HG03095 (cell line): ENCODE measurements at regions not wholly inside any gene's neighbourhood (a gene's known extent, or its start where the extent isn't known, plus 50 kb on each side); places are given as distances from the start of the nearest gene placed in this dataset.
"Not testable (repeated sequence)": the region's sequence is repeated elsewhere in the genome, so short reads cannot be mapped to it uniquely, and the experiment has no call there.

ENCODE experiments used
- ATAC-seq: cut with Tn5 transposase; IDR thresholded peaks from one replicate; pipeline ENCODE4 v1.9.1; 2021; ENCODE audit warnings: moderate library complexity; ENCODE audit not compliant: unreplicated experiment

DNA sequence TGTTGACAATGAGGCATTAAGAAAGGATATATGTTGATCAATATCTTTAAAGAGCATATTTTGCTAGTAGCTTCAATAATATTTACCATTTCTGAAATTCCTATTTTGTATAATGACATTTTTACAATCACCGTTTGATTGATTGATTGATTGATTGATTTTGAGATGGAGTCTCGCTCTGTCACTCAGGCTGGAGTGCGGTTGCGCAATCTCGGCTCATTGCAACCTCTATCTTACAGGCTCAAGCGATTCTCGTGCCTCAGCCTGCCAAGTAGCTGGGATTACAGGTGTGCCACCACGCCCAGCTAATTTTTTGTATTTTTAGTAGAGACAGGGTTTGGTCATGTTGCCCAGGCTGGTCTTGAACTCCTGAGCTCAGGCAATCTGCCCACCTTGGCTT is 150.9 kb upstream of the TEX13D start:
- ATAC-seq: not testable (repeated sequence)

DNA sequence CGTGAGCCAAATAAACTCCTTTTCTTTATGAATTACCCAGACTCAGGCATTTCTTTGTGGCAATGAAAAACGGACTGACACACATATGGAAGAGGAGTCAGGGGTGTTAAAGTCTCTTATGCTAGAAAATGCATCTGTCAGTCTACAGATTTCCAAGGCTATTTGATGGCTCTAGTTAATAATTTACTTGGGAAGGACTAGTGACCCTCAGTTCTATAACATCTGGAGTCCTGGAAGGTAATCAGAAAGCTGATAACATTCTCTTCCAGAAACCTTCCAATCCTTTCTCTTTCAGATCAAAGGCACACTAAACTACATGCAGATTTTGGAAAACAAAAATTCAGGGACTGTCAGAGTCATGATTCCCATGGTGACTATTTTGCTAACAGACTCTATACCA is 142.0 kb upstream of the TEX13D start:
- no peak for ATAC-seq

DNA sequence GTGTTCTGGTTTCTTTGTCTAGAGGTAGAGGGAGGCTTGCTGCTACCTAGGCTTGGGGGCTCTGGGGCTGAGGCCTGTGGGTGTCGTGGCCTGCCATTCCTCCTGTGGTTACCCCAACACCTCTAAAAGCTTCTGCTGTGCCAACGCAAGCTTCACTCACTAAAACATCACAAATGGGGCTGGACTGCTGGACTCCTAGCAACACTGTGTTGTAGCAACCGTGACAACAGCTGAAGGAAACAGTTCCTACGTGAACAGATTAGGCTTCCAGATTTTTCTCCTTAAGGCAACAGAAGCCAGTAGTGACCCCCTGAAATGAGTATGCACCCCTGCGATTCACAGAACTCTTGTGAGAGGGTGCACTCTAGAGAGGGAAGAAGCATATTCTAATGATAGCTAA is 138.3 kb upstream of the TEX13D start:
- ATAC-seq: no peak

DNA sequence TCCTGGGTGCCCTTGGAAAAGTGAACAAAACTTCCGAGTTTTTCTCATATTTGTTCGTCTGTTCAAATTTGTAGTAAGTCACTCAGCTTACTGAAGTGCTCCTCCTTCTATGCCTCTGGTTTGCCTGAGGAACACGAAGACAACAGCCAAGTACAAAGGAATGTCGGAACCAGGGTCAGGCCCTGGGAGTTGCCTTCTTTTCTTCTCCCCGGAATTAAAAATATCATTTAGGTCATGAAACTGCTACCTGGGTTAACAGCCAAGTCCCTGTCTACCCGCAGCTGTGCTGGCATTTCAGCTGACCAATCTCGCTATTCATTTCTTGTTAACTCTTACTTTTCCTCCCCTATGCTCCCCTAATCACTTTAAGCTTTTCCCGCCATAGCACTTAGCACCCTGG is 137.6 kb upstream of the TEX13D start:
- no peak for ATAC-seq

DNA sequence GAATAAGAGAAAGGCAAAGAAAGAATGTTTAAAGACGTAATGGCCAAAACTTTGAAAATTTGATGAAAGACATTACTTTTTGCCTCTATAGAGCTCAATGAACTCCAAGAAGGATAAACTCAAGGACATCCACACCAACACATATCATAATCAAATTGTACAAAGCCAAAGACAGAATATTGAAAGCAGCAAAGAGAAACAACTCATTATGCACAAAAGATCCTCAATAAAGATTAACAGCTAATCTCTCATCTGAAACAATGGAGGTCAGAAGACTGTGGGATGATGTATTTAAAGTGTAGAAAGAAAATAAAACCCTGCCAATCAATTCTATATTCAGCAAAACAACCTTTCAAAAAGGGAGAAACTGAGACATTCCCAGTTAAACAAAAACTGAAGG is 129.1 kb upstream of the TEX13D start:
- ATAC-seq: no peak

DNA sequence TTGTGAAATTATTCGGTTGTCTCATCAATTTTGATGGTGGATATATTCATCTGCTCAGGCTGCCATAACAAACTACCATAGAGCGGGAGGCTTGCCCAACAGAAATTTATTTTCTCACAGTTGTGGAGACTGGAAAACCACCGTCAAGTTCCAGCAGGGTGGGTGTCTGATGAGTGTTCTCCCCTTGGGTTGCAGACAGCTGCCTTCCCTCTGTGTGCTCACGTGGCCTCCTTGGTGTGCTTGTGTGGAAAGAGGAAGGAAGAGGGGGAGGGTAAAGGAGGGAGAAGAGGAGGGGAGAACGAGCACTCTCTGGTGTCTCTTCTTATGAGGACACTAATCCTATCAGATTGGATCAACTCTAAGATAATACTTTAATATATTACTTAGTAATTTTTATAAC is 123.8 kb upstream of the TEX13D start:
- no peak for ATAC-seq

DNA sequence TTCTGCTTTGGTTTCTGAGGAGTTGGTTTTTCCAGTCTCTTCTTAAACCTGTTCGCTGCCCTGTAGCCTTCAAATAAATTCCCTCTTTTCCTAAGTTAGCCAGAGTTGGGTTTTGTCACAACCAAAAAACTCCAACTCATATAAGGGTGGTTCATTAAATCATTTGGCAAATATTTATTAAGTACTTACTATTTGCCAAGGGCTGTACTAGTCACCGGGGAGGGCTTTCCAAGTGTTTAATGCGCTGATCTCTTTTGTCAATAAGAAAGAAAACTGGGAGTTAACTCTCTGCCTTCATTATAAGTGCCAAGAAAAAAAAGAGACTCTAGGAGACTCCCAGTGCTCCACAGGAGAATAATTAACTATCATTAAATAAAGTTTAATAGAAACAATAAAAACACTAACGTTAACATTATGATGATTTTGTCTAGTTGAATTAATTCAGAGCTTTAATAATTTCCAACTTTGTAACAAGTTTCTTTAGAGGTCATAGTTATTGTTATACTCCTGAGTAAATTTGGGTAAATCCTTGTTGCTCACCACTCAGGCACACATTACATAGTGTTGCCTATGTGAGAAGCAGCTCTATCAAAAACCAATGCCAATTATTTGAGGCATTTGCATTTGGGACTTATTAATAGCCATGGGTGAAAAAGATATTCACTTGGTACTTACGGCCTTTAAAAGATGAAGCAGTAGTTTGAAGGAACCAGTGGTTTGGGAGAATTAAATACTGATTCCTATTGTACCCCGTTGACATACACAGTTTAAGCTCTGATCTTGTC is 122.5 kb upstream of the TEX13D start:
- no peak for ATAC-seq

DNA sequence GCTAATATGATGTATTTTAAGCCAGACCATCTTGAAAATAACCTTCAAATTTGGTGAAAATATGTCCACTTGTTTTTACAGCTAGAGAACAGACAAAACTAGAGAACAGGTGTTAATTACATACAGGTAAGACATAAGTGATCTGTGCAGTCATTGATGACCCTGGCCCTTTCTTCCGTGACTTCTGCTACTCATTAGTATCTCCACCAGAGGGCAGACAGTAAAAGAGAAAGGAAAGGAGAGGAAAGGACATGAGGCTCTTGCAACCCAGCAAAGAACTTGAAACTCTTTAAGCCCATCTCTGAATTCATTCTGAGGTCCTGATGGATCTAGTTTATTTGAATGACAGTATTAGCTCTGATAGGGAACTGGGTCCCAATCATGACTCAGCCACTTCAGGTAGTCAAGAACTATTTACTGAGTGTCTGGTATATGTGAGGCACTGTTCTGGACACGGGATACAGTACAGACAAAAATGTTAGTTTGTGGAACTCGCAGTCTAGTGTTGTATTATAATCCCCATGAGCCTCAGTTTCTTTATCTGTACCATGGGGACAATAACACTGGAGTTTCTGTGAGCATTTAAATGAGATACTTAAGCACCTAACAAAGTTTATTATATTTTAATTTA is 121.0 kb upstream of the TEX13D start:
- ATAC-seq: peak; percentile 81

DNA sequence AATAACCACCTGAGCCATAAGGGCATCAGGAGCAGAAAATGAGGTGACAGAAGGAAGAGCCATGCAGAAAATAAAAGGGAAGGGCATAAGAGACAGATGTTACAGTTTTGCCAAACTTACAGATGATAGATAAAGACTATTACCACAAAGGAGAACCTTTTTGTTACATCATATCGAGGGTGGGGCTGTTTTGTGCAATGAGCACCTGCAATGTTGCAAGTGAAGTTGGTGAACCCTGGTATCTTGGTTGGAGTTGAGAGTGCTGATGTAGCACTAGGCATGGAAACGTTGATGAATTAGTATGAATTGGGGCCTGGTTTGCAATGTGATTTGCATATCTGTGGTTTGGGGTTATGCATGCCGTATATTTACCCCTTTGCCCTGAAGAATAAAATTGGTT is 119.8 kb upstream of the TEX13D start:
- ATAC-seq: no peak

DNA sequence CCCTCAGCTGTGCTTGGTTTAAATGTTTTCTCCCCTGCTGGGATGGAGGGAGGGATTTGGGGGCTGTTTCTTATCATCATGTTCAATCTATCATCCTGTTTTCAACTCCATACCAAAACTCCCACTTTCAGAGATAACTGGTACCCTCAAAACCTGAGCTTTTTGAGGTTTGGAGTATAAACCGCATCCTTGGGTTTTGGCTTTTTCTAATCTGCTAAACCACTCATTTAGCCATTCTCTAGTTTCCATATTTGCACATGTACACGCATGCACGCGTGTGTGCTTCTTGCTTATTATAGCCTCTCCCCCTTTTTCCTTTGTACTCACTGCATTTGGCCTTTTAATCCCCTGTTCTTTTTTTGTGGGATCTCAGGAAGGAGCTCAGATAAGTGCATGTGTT is 116.7 kb upstream of the TEX13D start:
- ATAC-seq: no peak

DNA sequence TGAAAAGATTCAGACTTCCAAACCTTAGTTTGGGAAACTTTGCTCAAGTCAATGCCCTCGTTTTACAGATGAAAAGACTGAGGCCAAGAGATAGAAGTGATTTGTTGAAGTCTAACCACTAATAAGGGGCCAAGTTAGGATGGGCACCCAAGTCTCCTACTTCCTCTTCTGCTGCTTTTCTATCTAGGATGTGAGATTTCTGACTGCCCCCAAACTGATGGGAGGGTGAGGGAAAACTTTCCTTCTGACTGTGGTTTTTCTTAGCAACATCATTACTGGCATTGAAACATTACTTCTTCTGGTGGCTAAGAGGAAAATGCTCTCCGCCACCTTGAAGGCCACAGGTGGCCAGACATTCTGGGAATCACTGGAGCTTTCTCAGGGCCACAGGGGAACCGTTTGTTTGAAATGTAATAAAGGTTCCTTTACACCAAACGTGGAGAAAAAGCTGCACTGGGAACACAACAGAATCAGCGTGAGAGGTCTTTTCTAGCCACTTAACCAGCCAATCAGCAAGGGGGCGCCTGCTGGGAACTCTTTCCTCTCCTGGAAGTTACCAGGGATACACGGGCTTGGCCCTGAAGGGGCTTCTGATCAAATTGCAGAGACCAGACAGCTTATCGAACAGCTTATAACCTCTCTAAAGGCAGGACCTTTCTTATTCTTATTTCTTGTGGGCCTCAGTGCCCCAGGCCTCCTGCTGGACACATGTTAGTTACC is 115.9 kb upstream of the TEX13D start:
- no peak for ATAC-seq

DNA sequence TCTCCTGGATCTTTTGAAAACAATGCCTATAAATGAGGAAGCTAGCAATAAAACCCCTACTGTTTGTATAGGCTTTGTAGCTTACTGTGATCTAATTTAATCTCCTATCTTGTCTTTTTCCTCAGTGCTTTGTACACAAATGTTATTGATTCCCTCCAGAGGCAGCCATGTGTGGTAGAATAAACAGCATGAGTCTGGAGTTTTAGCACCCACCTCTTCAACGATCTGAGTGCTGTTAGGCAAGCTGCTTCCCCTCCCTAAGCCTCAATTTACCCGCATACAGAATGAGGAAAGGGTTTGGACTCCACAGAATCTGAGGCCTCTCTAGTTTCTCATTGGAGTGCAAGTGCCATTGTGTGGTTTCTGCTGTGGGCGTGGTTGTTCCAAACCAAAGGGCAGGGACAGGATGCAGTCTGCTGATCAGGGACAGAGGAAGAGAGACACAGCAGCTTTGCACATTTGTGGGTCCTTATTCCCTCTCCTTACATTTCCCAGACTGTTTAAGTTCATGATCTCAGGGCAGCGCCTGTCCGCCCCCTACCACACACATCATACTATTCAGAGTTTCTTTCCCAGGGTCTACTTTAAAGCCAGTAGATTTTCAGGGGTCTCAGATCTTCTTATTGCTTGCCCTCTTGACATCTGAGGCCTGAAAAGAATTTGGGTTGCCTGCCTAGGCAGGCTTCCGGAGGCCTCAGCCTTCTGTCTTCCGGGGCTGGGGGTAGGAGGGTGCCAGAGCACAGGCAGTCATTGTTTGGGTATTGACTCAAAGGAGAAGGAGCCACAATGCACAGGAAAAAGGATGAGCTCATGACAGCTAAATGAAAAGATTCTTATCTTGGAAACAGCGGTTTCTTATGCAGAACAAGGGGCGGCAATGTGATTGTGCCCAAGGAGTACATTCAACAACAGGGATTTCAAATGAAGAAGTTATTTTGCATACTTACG is 114.9 kb upstream of the TEX13D start:
- peak; percentile 80 for ATAC-seq

DNA sequence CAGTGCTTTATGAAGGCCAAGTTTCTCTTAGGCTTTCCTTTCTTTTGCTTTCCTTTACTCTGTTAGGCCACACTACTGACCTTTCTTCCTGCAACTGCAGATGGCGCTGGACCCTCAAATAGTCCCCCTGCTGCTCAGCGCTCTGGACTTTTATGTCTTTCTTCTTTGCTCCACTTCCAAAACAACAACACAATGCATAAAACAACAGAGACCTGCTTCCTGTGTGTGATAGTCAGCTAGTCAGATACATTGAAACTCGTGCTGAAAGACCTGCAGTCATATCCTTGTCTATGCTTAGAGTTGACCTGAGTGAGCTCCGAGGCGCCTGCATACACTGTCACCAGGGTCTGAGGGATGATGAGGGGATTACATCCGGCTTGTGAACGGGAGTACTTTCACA is 108.9 kb upstream of the TEX13D start:
- no peak for ATAC-seq

DNA sequence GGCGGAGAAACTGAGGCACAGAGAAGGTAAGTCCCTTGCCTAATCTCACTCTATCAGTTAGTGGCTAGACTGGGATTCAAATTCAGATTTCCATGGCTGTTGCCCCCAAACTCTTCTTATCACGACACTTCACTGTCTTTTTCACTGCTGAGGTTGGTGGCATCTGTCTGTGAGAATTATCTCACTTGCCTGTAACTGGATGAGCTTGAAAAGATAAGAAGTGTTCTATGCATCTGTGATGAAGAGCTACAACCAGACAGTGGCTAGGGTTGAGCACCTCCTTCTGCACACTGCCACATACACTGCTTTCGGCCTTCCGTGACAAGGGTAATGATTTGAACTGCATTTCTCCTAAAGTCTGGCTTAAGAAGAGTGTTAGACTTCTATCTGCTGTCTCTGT is 107.9 kb upstream of the TEX13D start:
- no peak for ATAC-seq

DNA sequence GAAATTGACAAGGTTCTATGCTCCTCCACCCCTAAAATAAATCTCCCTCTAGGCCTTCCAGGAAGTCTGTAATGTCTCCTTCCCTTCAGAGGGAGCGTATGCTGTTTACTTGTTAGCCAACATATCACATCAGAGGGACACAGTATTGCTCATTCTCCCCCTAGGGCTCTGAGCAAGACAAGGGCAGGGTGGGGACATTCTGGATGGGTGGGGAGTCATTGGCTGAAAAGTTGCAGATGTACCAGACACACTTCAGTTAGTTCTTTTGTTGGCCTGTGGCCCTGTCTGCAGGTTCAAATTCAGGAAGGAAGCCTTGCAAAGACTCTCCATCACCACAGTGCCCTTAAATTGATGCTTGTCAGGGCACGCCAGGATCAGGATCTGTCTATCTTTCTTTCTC is 106.3 kb upstream of the TEX13D start:
- ATAC-seq: no peak

DNA sequence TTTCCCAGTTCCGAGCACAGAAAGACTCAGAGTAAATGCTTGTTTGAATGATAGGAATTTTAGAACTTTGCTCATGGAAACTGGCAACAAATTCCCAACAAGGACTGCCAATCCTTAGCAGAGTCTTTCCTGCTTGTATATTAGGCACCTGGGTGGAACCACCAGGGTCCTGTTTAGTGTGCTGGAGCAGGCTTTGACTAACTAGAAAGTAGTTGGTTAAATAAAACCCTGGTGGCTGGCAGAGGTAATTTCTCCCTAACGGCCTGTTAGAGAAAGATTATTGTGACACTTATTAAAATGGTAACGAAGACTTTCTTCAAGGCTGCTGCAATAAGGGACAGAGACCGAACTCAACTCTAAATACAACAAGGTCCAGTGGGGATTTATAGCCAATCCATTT is 103.6 kb upstream of the TEX13D start:
- no peak for ATAC-seq

DNA sequence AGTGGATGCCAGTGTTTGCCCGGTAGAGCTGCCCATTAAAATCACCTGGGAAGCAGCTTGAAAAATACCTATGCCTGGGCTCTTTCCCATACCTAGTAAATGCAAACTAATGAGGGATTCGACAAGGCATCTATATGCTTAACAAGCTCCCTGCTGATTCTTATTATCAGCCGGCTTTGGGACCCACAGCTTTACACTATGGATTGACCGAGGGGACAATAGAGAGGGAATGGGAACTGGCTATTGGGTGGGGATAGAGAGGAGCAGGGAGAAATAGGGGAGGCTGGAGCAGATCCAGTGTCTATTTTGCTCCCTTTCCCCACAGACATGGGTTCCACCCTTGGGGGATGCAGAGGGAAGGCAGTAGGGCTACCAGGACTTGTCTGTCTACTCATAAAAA is 103.1 kb upstream of the TEX13D start:
- ATAC-seq: no peak

DNA sequence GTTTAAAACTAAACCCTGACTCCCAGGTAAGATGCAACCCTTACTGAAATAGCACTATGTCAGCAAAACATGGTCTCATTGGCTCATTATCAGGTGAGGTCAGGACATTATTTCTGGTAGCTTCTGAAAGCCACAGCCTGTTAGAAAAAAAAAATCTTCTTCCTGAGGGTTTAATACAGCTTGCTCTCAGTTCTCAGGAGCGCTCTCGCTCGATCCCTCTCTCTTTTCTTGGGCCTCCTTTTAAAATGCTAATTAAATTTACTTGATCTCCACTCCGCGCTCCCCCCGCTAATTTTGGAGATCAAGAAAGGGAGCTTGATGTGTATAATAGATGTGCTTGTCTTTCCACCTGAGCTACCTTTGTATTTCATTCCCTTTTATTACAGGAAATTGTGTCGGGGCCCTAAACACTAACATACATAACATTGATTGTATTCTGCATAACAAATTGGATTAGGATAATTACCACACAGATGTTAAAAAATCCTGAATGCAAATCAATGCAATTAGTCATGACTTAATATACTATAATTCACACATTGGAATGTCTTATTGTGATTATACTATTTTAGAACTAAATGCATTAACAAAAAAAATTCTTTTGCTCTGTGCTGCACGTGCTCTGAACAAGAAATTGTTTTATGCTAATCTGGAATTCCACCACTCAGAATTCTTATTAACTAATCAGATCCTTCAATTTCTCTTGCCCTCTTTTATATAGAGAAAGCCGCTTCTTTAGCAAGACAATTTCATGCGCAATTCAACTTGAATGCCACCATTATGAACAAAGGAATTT is 101.6 kb upstream of the TEX13D start:
- no peak for ATAC-seq

DNA sequence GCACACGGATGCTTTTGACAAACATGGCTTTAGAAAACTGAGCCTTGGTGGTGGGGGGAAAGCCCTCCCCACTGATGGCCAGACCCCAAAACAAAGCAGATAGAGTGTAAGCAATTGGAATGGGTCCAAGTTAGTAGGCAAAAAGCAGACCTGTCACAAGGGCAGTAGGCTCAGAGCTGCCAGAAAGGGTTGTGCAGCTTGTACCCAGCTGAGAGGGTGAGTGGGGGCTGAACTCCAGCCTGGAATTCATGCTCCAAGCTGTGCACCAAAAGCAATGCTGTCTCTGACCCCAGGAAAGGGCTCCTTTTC is 101.1 kb upstream of the TEX13D start:
- no peak for ATAC-seq

DNA sequence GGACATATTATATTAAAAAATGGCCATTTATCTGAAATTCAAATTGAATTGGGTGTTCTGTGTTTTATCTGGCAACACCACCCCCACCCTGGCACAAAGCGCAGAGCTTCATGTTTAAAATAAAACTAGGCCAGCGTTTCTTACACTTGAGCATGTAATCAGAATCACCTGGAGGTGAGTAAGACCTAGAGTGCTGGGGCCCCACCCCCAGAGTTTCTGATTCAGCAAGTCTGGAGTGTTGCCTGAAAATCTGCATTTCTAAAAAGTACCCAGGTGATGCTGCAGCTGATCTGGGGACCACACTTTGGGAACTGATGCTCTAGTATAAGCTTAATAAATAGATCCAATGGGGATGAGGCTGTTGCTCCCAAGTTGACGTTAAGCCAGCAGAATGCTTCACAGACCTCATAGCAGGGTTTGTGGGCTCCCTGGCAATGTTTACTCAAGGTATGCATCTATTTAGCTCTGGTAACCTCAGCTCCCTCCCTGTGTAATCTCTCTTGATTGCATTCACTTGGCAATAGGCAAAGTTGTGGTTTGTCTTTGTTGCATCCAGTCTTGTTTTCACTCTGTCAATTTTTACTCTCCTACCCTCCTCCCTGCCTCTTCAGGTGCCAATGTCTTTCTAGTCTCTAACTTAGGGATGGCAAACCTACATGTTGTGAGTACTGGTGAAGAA is 99.8 kb upstream of the TEX13D start:
- ATAC-seq: peak; percentile 72
